ENCODE measurements at regions not wholly inside any gene's neighbourhood (a gene's known extent, or its start where the extent isn't known, plus 50 kb on each side); places are given as distances from the start of the nearest gene placed in this dataset.

DNA sequence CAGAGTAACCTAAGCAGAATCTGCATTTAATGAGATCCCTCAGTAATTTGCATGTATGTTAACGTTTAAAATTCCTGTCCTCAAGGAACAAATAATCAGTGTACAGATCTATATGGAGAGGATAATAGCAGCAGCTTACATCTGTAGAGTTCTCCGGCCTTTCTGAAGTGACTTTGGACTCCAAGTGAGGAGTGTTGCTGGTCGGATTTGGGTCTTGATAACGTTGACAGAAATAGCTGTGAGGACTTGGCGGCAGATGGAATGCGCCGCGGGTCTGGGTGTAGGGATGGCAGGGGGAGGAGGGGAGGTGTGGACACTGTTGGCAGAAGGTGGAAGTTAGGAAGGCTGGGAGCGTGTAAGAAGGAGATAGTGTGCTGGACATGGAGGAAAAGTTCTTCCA, 170.9 kb upstream of the GATA6 start:
- Histone ChIP-seq H2BK5ac (ENCODE audit: low read depth, low read length, poor library complexity, severe bottlenecking) (no peak overlapping the region), H2AFZ (replicated peaks; ENCODE audit: low read length, poor library complexity) (no peak overlapping the region), H4K8ac (ENCODE audit: low read depth in 2 of 2, low read length in 2 of 2) (no peak overlapping the region), H2AK5ac (ENCODE audit: low read depth, low read length) (no peak overlapping the region), H3K9me1 (ENCODE audit: insufficient read depth, low read length) (no peaks in the 10 kb centered on the region), H2BK15ac (ENCODE audit: low read depth, low read length) (no peak overlapping the region), H3K56ac (ENCODE audit: extremely low read depth, insufficient read depth, low read length) (no peak overlapping the region), H4K91ac (ENCODE audit: insufficient read depth, low read depth, low read length) (no peak overlapping the region), H3K18ac (ENCODE audit: low read depth, low read length) (no peak overlapping the region), H3K4me1 (ENCODE audit: control insufficient read depth, insufficient read depth, low read length) (no peaks in the 10 kb centered on the region), H3K27me3 (ENCODE audit: control insufficient read depth, insufficient read depth, low read length) (peaks cover 5% of the 10 kb centered on the region), H3K4ac (ENCODE audit: low read depth, low read length) (no peak overlapping the region), H3K79me1 (ENCODE audit: low read depth in 1 of 2, low read length in 2 of 2) (no peaks in the 10 kb centered on the region), H4K5ac (ENCODE audit: low read depth, low read length) (no peak overlapping the region), H2AK9ac (replicated peaks; ENCODE audit: low read depth, low read length, poor library complexity) (no peak overlapping the region), H2BK120ac (ENCODE audit: low read depth, low read length) (no peak overlapping the region), H3K23ac (ENCODE audit: low read depth, low read length) (no peak overlapping the region), H3K4me2 (ENCODE audit: low read depth, low read length) (no peak overlapping the region), H3K4me3 (ENCODE audit: insufficient read depth, low read depth, low read length) (no peak overlapping the region), H3K27ac (ENCODE audit: insufficient read depth, low read length) (no peak overlapping the region), H3K36me3 (ENCODE audit: control insufficient read depth, insufficient read depth, low read length) (no peaks in the 10 kb centered on the region), H2BK20ac (ENCODE audit: low read depth, low read length) (no peak overlapping the region), H3K9me3 (ENCODE audit: control insufficient read depth, insufficient read depth, low read length) (no peaks in the 10 kb centered on the region), H3K9ac (ENCODE audit: low read depth, low read length) (no peak overlapping the region), H4K20me1 (ENCODE audit: insufficient read depth, low read length) (no peaks in the 10 kb centered on the region), H3K14ac (replicated peaks; ENCODE audit: low read depth, low read length) (no peak overlapping the region)
- POLR2A ChIA-PET (ENCODE audit: unreplicated experiment): no interaction called here
- dilution Hi-C loops (cut with HindIII; ENCODE audit: low sequenced_read_pairs, unreplicated experiment): no loop called here
- no TSS peak for BruUV-seq (replicated peaks)
- in situ Hi-C loops (cut with MboI; ENCODE audit: low sequenced_read_pairs): no loop called here
- ATAC-seq (ENCODE audit: low read depth): no peak
- no peak for TF ChIP-seq NFE2L2 (IDR thresholded peaks at IDR 0.05; ENCODE audit: low read depth, low read length)
- TF ChIP-seq RCOR1 (IDR thresholded peaks at IDR 0.05; ENCODE audit: insufficient replicate concordance, low read length): no peak
- TF ChIP-seq, protein P1, sequence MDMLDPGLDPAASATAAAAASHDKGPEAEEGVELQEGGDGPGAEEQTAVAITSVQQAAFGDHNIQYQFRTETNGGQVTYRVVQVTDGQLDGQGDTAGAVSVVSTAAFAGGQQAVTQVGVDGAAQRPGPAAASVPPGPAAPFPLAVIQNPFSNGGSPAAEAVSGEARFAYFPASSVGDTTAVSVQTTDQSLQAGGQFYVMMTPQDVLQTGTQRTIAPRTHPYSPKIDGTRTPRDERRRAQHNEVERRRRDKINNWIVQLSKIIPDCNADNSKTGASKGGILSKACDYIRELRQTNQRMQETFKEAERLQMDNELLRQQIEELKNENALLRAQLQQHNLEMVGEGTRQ (IDR thresholded peaks at IDR 0.05; ENCODE audit: low read depth, low read length): no peak
- TF ChIP-seq POLR2A (IDR thresholded peaks at IDR 0.05; ENCODE audit: low read depth, low read length): no peak
- no peak for TF ChIP-seq RAD21 (IDR thresholded peaks at IDR 0.05; ENCODE audit: low read length)
- no peak for TF ChIP-seq MAZ (IDR thresholded peaks at IDR 0.05; ENCODE audit: borderline replicate concordance, low read depth, low read length)
- TF ChIP-seq, protein P2, sequence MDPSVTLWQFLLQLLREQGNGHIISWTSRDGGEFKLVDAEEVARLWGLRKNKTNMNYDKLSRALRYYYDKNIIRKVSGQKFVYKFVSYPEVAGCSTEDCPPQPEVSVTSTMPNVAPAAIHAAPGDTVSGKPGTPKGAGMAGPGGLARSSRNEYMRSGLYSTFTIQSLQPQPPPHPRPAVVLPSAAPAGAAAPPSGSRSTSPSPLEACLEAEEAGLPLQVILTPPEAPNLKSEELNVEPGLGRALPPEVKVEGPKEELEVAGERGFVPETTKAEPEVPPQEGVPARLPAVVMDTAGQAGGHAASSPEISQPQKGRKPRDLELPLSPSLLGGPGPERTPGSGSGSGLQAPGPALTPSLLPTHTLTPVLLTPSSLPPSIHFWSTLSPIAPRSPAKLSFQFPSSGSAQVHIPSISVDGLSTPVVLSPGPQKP (IDR thresholded peaks at IDR 0.05; ENCODE audit: borderline replicate concordance, low read depth, low read length): no peak
- 61% methylated on average over 6 of the region's 9 CpGs; no CpG with 5 or more reads in 1 of the 2 experiments for WGBS, 2 experiments (ENCODE audit: extremely low coverage in 2 of 2, insufficient read length in 1 of 2)
- intact Hi-C loops (cut with micrococcal nuclease): loop anchor here (5.0 kb wide), 1 partner anchor 564 kb away; no protein-coding TSS in a partner anchor
- CTCF ChIA-PET: interaction anchor here (0.6 to 1.2 kb wide), 2 partner anchors 18 to 522 kb away, joined by 3 read pairs; no protein-coding TSS in a partner anchor
- DNase-seq: no peak

Measured in IMR-90 (cell line).